DOHH2 (cell line): ENCODE measurements at regions not wholly inside any gene's neighbourhood (a gene's known extent, or its start where the extent isn't known, plus 50 kb on each side); places are given as distances from the start of the nearest gene placed in this dataset.

Source experiments
- CTCF ChIP-seq: fragments of 200-600 bp; sonication (generic); IDR thresholded peaks from one replicate; pipeline ENCODE4 v1.5.1; 2014; ENCODE audit warnings: antibody characterized with exemption, mild to moderate bottlenecking, low read depth, low read length; ENCODE audit not compliant: poor library complexity, severe bottlenecking
- EZH2phosphoT487 ChIP-seq: fragments of 200-600 bp; sonication (generic); IDR thresholded peaks from 2 replicates; pipeline ENCODE4 v1.6.1; 2017; ENCODE audit warnings: borderline replicate concordance, mild to moderate bottlenecking, antibody characterized with exemption, low read length, moderate library complexity, mixed read lengths

GRCh38 chr4:98794565-98795205 lies 134.2 kb downstream of the EIF4E start:
- TF ChIP-seq CTCF (no peak), EZH2phosphoT487 (no peak)
